ENCODE measurements at regions not wholly inside any gene's neighbourhood (a gene's known extent, or its start where the extent isn't known, plus 50 kb on each side); places are given as distances from the start of the nearest gene placed in this dataset.

GRCh38 chr12:93208011-93208410, 169.7 kb upstream of the NUDT4 start (continued):
- TF ChIP-seq ZBTB33 (IDR thresholded peaks at IDR 0.05; ENCODE audit: borderline replicate concordance, low read depth) (no peak), TCF12 (IDR thresholded peaks at IDR 0.05) (no peak)

DNA sequence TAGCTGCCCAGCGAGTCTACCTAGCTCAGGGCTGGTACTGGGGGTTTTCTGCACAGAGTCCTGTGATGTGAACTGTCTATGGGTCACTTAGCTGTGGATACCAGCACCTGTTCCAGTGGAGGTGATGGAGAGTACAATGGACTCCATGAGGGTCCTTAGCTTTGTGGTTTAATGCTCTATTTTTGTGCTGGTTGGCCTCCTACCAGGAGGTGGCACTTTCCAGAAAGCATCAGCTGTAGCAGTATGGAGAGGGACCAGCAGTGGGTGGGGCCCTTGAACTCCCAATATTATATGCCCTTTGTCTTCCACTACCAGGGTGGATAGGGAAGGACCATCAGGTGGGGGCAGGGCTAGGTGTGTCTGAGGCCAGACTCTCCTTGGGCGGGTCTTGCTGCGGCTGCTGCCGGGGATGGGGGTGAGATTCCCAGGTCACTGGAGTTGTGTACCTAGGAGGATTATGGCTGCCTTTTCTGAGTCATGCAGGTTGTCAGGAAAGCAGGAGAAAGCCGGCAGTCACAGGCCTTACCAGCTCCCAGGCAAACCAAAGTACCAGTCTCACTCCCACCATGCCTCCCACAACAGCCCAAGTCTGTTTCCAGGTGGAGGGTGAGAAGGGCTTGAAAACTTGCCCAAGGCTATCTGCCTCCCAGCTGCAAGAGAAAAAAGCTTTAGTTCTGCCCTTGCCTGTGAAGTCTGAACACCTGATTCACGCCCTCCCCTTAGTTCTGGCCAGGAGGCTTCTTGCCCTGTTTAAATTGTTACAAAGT, 163.0 kb upstream of the NUDT4 start:
- Histone ChIP-seq H3K9me2 (no peaks in the 10 kb centered on the region), H3K9me3 (no peaks in the 10 kb centered on the region), H3K4me3 (ENCODE audit: low read depth in 2 of 2, low read length in 1 of 2) (no peak overlapping the region), H4K20me1 (ENCODE audit: insufficient read depth) (no peaks in the 10 kb centered on the region), H3K27ac (ENCODE audit: low read depth in 2 of 2, low read length in 1 of 2) (no peak overlapping the region), H2AFZ (ENCODE audit: low read depth) (no peak overlapping the region), H3F3A (replicated peaks; ENCODE audit: insufficient read depth) (no peaks in the 10 kb centered on the region), H3K4me2 (no peak overlapping the region), H3K79me2 (ENCODE audit: insufficient read depth) (no peaks in the 10 kb centered on the region), H3K4me1 (ENCODE audit: control insufficient read depth in 1 of 2, insufficient read depth in 2 of 2, low read depth in 1 of 2, low read length in 1 of 2) (no peaks in the 10 kb centered on the region; a peak in 1 of 4 replicates), H3K27me3 (ENCODE audit: insufficient read depth) (no peaks in the 10 kb centered on the region), H3K9ac (no peak overlapping the region), H3K36me3 (replicated peaks in 1 of 2; ENCODE audit: control insufficient read depth in 1 of 2, insufficient read depth in 2 of 2, low read length in 1 of 2) (no peaks in the 10 kb centered on the region)
- TF ChIP-seq ZBTB33 (IDR thresholded peaks at IDR 0.05; ENCODE audit: borderline replicate concordance, low read depth) (no peak), CHD2 (IDR thresholded peaks at IDR 0.05; ENCODE audit: low read length, partially characterized antibody) (no peak), MXI1 (IDR thresholded peaks at IDR 0.05; ENCODE audit: low read depth, low read length) (no peak), JUND (IDR thresholded peaks at IDR 0.05) (no peak)
- TF ChIP-seq, protein P1, sequence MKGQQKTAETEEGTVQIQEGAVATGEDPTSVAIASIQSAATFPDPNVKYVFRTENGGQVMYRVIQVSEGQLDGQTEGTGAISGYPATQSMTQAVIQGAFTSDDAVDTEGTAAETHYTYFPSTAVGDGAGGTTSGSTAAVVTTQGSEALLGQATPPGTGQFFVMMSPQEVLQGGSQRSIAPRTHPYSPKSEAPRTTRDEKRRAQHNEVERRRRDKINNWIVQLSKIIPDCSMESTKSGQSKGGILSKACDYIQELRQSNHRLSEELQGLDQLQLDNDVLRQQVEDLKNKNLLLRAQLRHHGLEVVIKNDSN (IDR thresholded peaks at IDR 0.05; ENCODE audit: borderline replicate concordance, low read depth): no peak
- TF ChIP-seq, protein P2, sequence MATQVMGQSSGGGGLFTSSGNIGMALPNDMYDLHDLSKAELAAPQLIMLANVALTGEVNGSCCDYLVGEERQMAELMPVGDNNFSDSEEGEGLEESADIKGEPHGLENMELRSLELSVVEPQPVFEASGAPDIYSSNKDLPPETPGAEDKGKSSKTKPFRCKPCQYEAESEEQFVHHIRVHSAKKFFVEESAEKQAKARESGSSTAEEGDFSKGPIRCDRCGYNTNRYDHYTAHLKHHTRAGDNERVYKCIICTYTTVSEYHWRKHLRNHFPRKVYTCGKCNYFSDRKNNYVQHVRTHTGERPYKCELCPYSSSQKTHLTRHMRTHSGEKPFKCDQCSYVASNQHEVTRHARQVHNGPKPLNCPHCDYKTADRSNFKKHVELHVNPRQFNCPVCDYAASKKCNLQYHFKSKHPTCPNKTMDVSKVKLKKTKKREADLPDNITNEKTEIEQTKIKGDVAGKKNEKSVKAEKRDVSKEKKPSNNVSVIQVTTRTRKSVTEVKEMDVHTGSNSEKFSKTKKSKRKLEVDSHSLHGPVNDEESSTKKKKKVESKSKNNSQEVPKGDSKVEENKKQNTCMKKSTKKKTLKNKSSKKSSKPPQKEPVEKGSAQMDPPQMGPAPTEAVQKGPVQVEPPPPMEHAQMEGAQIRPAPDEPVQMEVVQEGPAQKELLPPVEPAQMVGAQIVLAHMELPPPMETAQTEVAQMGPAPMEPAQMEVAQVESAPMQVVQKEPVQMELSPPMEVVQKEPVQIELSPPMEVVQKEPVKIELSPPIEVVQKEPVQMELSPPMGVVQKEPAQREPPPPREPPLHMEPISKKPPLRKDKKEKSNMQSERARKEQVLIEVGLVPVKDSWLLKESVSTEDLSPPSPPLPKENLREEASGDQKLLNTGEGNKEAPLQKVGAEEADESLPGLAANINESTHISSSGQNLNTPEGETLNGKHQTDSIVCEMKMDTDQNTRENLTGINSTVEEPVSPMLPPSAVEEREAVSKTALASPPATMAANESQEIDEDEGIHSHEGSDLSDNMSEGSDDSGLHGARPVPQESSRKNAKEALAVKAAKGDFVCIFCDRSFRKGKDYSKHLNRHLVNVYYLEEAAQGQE (IDR thresholded peaks at IDR 0.05; ENCODE audit: low read depth, low read length): no peak
- POLR2A ChIA-PET: no interaction called here
- WGBS (ENCODE audit: low lambda C conversion rate): 61% methylated on average over 3 of the region's 6 CpGs
- DNase-seq: no peak
- CTCF ChIA-PET: no interaction called here

Data from SK-N-SH (cell line).